ENCODE measurements at regions not wholly inside any gene's neighbourhood (a gene's known extent, or its start where the extent isn't known, plus 50 kb on each side); places are given as distances from the start of the nearest gene placed in this dataset.

DNA sequence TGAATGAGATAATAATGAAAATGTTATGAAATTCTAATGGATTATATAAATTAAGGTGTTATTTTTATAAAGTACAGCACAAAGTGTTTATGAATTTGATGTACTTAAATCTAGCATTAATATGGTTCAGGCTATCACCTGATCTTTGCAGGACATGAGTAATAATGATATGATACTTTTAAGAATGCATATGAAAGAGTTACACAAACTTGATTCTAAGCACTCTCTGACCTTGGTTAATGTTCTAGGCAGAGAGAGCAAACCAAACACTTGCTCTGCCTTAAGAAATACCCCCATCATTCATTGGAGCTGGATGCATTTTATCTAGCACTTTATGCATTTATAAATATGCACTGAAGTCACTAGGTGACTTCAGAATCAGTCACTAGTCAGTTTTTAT lies 942.2 kb upstream of the CDH8 start:
- TF ChIP-seq, protein P1, sequence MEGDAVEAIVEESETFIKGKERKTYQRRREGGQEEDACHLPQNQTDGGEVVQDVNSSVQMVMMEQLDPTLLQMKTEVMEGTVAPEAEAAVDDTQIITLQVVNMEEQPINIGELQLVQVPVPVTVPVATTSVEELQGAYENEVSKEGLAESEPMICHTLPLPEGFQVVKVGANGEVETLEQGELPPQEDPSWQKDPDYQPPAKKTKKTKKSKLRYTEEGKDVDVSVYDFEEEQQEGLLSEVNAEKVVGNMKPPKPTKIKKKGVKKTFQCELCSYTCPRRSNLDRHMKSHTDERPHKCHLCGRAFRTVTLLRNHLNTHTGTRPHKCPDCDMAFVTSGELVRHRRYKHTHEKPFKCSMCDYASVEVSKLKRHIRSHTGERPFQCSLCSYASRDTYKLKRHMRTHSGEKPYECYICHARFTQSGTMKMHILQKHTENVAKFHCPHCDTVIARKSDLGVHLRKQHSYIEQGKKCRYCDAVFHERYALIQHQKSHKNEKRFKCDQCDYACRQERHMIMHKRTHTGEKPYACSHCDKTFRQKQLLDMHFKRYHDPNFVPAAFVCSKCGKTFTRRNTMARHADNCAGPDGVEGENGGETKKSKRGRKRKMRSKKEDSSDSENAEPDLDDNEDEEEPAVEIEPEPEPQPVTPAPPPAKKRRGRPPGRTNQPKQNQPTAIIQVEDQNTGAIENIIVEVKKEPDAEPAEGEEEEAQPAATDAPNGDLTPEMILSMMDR (IDR thresholded peaks at IDR 0.05; ENCODE audit: insufficient read depth, low read length), result no peak
- no peak for TF ChIP-seq POLR2AphosphoS5 (IDR thresholded peaks at IDR 0.05; ENCODE audit: low read depth)
- TF ChIP-seq GABPA (IDR thresholded peaks at IDR 0.05; ENCODE audit: low read depth), result no peak

Measured in HL-60 (cell line).